ENCODE measurements at regions not wholly inside any gene's neighbourhood (a gene's known extent, or its start where the extent isn't known, plus 50 kb on each side); places are given as distances from the start of the nearest gene placed in this dataset.

DNA sequence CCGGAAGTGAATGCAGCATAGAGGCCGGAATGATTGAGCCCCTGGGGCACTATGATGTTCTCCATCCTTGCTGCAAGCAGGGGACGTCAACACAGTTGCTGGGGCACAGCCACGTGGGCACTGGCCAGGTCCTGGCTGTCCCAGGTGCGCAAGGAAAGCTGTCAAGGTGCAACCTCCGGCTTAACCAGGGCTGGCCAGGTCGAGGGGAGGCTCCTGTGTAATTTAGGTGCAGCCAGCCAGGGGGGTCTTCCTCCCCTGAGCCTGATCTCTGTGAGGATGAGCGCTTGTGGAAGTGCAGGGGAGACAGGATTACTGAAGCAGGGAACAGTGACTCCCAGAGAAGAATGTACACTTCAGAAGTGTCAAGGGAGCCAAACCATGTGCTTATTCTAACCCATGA is 852.8 kb upstream of the TMEM132C start:
- Histone ChIP-seq H4K8ac (replicated peaks; ENCODE audit: insufficient read length, low read depth, low read length) (no peak overlapping the region), H4K20me1 (ENCODE audit: control insufficient read depth, insufficient read depth, insufficient read length) (no peaks in the 10 kb centered on the region), H2AFZ (ENCODE audit: low read length) (no peak overlapping the region), H2BK12ac (ENCODE audit: insufficient read length, low read depth, low read length) (no peak overlapping the region), H3K27me3 (ENCODE audit: insufficient read depth, low read length) (no peaks in the 10 kb centered on the region), H2AK5ac (ENCODE audit: insufficient read length, low read length) (no peak overlapping the region), H3K23ac (ENCODE audit: insufficient read length, low read depth, low read length) (no peak overlapping the region), H3K4ac (ENCODE audit: low read depth, low read length) (no peak overlapping the region), H3K9me3 (ENCODE audit: control insufficient read depth, low read depth, low read length) (no peaks in the 10 kb centered on the region), H3K4me2 (ENCODE audit: insufficient read depth, insufficient read length, low read length) (no peak overlapping the region), H4K5ac (ENCODE audit: insufficient read length, low read depth, low read length) (no peak overlapping the region), H3K23me2 (ENCODE audit: insufficient read length, low read depth, low read length, poor library complexity, severe bottlenecking) (no peaks in the 10 kb centered on the region), H2BK15ac (ENCODE audit: low read depth, low read length) (no peak overlapping the region), H4K91ac (ENCODE audit: insufficient read length, low read depth, low read length) (no peak overlapping the region), H3T11ph (ENCODE audit: low read length) (no peak overlapping the region), H3K4me1 (ENCODE audit: insufficient read depth, low read length) (peaks cover 3% of the 10 kb centered on the region; the same call in 1 of the 2 replicates), H3K14ac (ENCODE audit: insufficient read depth, low read length) (no peak overlapping the region), H2BK5ac (ENCODE audit: insufficient read length, low read length) (no peak overlapping the region), H3K27ac (ENCODE audit: insufficient read length, low read depth, low read length) (no peak overlapping the region), H3K56ac (ENCODE audit: insufficient read length, low read depth, low read length) (no peak overlapping the region), H3K79me2 (ENCODE audit: insufficient read depth, low read length) (no peaks in the 10 kb centered on the region), H3K79me1 (ENCODE audit: insufficient read depth, low read depth, low read length, poor library complexity, severe bottlenecking) (no peaks in the 10 kb centered on the region), H3K18ac (ENCODE audit: insufficient read length, low read depth, low read length) (no peak overlapping the region), H3K9ac (ENCODE audit: extremely low read depth, insufficient read length, low read length) (no peak overlapping the region), H2BK120ac (ENCODE audit: low read depth, low read length, poor library complexity, severe bottlenecking) (no peak overlapping the region), H2BK20ac (ENCODE audit: low read depth, low read length, poor library complexity, severe bottlenecking) (no peak overlapping the region)
- Mint-ChIP-seq H3K36me3 (ENCODE audit: insufficient read depth in 1 of 3, low read depth in 3 of 3) (peaks cover 4 to 8% (median 4%) of the 10 kb centered on the region in 3 experiments; a peak in 4 of 7 replicates), H3K4me3 (no peak overlapping the region), H3K4me1 (peaks cover 20 to 21% of the 10 kb centered on the region in 2 experiments), H3K27me3 (ENCODE audit: low read depth) (peaks cover 4% of the 10 kb centered on the region), H3K27ac (no peak overlapping the region), H3K9me3 (peaks cover 12 to 15% of the 10 kb centered on the region in 2 experiments)
- no peak for DNase-seq
- TF ChIP-seq, protein P1, sequence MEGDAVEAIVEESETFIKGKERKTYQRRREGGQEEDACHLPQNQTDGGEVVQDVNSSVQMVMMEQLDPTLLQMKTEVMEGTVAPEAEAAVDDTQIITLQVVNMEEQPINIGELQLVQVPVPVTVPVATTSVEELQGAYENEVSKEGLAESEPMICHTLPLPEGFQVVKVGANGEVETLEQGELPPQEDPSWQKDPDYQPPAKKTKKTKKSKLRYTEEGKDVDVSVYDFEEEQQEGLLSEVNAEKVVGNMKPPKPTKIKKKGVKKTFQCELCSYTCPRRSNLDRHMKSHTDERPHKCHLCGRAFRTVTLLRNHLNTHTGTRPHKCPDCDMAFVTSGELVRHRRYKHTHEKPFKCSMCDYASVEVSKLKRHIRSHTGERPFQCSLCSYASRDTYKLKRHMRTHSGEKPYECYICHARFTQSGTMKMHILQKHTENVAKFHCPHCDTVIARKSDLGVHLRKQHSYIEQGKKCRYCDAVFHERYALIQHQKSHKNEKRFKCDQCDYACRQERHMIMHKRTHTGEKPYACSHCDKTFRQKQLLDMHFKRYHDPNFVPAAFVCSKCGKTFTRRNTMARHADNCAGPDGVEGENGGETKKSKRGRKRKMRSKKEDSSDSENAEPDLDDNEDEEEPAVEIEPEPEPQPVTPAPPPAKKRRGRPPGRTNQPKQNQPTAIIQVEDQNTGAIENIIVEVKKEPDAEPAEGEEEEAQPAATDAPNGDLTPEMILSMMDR (conservative IDR thresholded peaks at IDR 0.05) = no peak
- WGBS (ENCODE audit: extremely low coverage, insufficient read length, low lambda C conversion rate) = no CpG with 5 or more reads among the region's 8 CpGs

Measured in H9 (cell line).